DMS114 treated with DMSO at 0.1 percent for 48 hours (cell line): ENCODE measurements at regions not wholly inside any gene's neighbourhood (a gene's known extent, or its start where the extent isn't known, plus 50 kb on each side); places are given as distances from the start of the nearest gene placed in this dataset.

Experiments used
- DNase-seq: peaks from one replicate; lab custom pipeline; 2025; ENCODE audit not compliant: unreplicated experiment; lab: John Stamatoyannopoulos, UW

GRCh38 chr7:46421441-46422230 lies 500.6 kb upstream of the IGFBP3 start:
- DNase-seq: no peak

- no peak for DNase-seq
These were observed 493.9 kb upstream of the IGFBP3 start for GRCh38 chr7:46414946-46415345.

DNA sequence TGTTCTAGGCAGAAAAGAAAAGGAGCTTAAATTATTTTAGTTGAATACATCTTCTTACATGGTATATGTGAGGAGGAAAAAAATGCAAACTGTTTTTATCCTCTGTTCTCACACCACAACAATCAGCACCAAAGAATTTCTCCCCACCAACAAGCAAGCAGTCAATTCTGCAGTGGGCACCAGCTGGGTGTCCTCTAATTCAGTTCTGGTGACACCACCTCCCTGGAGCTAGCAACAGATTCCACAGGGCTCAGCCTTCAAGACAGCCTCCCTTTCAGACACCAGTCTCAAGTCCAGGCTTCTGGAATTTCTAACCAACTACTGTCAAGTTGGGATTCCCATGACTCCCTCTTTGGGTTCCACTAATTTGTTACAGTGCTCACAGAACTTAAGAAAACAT lies 490.2 kb upstream of the IGFBP3 start:
- DNase-seq: no peak

DNA sequence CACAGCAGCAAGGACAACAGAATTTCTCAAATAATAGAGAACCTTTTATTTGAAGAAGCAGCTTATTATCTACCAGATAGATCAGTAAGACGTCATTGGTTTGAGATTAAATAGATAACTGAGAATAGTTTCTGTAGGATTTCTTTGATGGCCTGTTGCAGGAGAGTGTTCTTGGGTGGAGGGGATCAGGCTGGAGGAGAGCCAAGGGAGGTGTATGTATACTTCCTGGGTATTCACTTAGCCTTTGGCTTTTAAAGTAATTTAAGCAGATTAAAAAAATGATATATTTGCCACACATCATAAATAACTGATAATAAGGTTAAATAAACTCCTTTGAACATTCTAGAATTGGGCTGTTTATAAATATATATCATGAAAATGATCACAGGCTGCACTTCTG lies 486.1 kb upstream of the IGFBP3 start:
- no peak for DNase-seq

DNA sequence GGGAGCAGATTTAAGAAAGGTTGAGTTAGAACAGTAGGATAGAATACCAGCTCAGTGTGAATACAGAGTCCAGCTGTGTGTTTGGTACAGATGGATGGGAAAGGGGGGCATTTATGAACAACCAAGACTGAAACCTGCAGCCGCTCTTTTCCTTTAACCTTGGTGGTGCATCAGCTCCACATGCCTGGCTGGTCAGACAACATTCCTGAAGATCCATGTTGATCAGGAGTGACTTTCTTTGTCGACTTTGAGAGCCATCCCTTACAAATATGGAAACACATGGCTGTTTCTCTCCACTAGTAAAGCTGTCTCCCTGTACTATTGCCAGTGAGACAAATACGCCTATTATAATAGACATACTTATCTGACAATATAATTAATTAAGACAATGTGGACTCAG lies 476.5 kb upstream of the IGFBP3 start:
- no peak for DNase-seq

DNA sequence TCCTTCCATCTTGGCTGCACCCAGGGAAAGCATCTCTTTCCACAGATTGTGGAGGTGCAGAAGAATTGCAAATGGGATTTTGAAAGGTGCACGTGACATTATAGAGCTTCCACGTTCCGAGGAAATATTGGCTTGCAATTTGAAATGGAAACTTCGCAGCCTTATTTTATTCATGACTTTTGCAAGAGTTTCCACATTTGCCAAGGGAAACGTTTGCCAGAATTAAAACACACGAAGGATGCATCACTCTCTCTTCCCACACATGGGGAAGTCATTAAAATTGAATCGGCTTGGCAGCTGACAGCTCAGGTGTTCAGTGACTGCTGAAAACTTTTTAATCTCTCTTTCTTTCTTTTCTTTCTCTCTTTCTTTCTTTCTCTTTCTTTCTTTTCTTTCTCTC lies 475.4 kb upstream of the IGFBP3 start:
- DNase-seq: no peak

- no peak for DNase-seq
These were observed 472.1 kb upstream of the IGFBP3 start for GRCh38 chr7:46393142-46393541.

GRCh38 chr7:46391231-46392201 lies 470.4 kb upstream of the IGFBP3 start:
- DNase-seq: no peak

DNA sequence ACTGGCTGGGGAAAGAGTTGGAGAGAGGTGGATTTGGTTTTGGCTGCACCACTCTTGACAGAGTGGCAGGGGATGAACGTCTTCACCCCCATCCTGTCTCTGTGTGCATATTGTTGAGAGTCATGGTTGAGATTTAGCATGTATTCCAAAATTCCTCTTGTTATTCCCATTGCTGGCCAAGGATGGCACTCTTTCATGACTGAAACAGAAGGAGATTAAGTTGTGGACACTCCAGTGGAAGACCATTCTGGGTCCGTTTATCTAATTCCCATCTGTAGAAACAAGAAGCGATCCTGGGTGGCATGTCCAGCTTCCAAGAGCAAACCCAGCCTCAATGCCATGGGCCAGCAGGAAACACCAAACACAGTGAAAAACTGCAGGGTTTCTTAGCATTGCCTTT lies 469.0 kb upstream of the IGFBP3 start:
- DNase-seq: no peak

- no peak for DNase-seq
These were observed 468.1 kb upstream of the IGFBP3 start for GRCh38 chr7:46389146-46389545.

- no peak for DNase-seq
These were observed 466.6 kb upstream of the IGFBP3 start for GRCh38 chr7:46387646-46388045.

DNA sequence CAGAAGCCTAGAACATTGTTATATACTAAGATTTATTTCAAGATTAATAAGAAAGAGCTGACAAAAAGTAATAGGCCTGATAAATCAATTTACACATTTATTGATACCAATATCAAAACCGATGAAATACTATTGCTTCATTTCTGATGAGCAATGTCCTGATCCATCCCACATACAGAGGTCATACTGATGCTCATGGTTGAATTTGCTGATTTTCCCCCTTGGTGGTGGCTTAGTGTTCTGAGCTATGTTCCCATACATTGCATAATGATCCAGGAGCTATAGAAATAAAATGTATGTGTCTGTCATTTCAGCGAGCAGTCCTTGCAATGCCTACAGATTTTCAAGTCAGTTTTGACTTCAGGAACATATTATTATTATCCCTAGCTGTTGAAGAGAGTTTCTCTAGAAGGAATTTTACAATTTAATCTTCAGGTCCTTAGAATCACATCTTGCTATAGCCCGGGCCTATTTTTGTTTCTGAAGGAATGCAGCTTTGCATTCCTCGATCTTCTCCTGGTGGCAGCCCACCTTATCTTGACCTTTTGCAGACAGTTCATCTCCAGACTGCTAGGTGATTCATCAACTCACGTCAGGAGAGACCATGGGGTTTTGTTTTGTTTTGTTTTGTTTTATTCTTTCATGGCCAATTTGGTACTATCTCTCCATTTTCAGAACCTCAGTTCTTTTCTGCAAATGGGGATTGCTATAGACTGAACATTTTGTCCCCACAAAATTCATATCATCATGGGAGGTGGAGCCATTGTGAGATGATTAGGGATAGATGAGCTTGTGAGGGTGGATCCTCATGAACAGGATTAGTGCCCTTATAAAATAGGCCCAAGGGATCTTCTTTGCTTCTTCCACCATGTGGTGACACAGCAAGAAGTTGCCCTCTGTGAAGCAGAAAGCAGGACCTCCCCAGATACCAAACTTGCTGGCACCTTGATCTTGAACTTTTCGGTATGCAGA lies 465.6 kb upstream of the IGFBP3 start:
- no peak for DNase-seq

GRCh38 chr7:46385662-46386309 lies 464.7 kb upstream of the IGFBP3 start:
- DNase-seq: no peak

DNA sequence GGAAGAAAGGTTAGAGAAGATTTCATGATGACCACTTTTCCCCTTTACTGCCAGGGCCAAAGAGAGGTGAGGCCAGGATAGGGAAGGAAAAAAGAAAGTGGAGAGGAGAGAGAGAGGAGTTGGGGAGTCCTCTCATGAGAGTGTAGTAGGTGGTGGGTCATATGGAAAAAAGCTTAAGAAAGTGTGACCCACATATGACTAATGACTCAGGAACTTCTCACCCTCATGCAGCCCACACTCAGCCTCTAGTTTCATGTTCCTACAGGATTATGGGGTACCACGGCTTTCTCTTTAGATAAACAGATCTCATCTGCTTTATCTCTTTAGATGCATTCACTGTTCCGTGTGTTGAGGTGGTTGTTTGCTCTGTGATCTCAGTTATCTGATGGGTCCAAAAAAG lies 462.5 kb upstream of the IGFBP3 start:
- DNase-seq: no peak

GRCh38 chr7:46369933-46370654 lies 449.0 kb upstream of the IGFBP3 start:
- DNase-seq: no peak

- DNase-seq: no peak
These were observed 447.8 kb upstream of the IGFBP3 start for GRCh38 chr7:46368871-46369270.

GRCh38 chr7:46366526-46366925 lies 445.5 kb upstream of the IGFBP3 start:
- no peak for DNase-seq

DNA sequence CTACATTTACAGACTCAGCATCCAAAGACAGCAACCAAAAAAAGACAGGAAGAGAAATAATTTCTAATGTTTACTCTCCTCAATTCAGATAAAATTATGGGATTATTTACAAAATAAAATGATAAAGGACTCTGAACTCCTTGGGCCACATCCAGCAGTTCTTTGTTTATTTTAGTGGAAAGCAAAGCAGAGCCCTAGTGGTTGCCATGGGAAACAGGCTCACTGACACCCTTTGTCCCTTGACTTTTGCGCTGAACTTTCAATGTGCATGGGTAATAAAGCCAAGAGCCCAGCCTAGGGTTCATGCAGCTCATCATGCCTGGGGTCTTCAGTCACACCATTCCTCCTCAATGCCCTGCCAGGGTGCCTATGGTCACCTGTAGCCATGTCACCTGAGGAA lies 442.6 kb upstream of the IGFBP3 start:
- DNase-seq: no peak

GRCh38 chr7:46360811-46361210 lies 439.7 kb upstream of the IGFBP3 start:
- DNase-seq: no peak

GRCh38 chr7:46360296-46360695 lies 439.2 kb upstream of the IGFBP3 start:
- DNase-seq: no peak
